NCI-H1048 (cell line): ENCODE measurements at regions not wholly inside any gene's neighbourhood (a gene's known extent, or its start where the extent isn't known, plus 50 kb on each side); places are given as distances from the start of the nearest gene placed in this dataset.
"Not testable (repeated sequence)": the region's sequence is repeated elsewhere in the genome, so short reads cannot be mapped to it uniquely, and the experiment has no call there.

Experiments used
- DNase-seq: peaks from one replicate; lab custom pipeline; 2025; lab: John Stamatoyannopoulos, UW

GRCh38 chr2:144011553-144011952, 508.4 kb downstream of the ZEB2 start:
- DNase-seq: no peak

- DNase-seq: no peak
Measured at GRCh38 chr2:144011098-144011497, 508.8 kb downstream of the ZEB2 start.

GRCh38 chr2:144010096-144010836, 509.7 kb downstream of the ZEB2 start:
- DNase-seq: no peak

GRCh38 chr2:144006139-144006538, 513.8 kb downstream of the ZEB2 start:
- no peak for DNase-seq

- DNase-seq: peak; percentile 38
Measured at GRCh38 chr2:144004742-144005141, 515.2 kb downstream of the ZEB2 start.

GRCh38 chr2:144003460-144004075, 516.4 kb downstream of the ZEB2 start:
- no peak for DNase-seq

GRCh38 chr2:143996974-143997373, 522.9 kb downstream of the ZEB2 start:
- DNase-seq: no peak

GRCh38 chr2:143994961-143995360, 525.0 kb downstream of the ZEB2 start:
- DNase-seq: no peak

GRCh38 chr2:143991596-143991995, 528.3 kb downstream of the ZEB2 start:
- not testable (repeated sequence) for DNase-seq

GRCh38 chr2:143988082-143988481, 531.8 kb downstream of the ZEB2 start:
- no peak for DNase-seq

GRCh38 chr2:143981428-143981827, 538.5 kb downstream of the ZEB2 start:
- no peak for DNase-seq

GRCh38 chr2:143977356-143977755, 542.6 kb downstream of the ZEB2 start:
- no peak for DNase-seq

- DNase-seq: no peak
Measured at GRCh38 chr2:143975216-143975615, 544.7 kb downstream of the ZEB2 start.

GRCh38 chr2:143974262-143974661, 545.7 kb downstream of the ZEB2 start:
- DNase-seq: no peak

- DNase-seq: no peak
Measured at GRCh38 chr2:143968860-143969259, 551.1 kb downstream of the ZEB2 start.

GRCh38 chr2:143968360-143968759, 551.6 kb downstream of the ZEB2 start:
- DNase-seq: no peak

- no peak for DNase-seq
Measured at GRCh38 chr2:143965493-143966164, 554.3 kb downstream of the ZEB2 start.

GRCh38 chr2:143964891-143965290, 555.0 kb downstream of the ZEB2 start:
- DNase-seq: no peak

- no peak for DNase-seq
Measured at GRCh38 chr2:143960177-143960576, 559.7 kb downstream of the ZEB2 start.

- DNase-seq: no peak
Measured at GRCh38 chr2:143957321-143957720, 562.6 kb downstream of the ZEB2 start.

GRCh38 chr2:143955401-143956065, 564.4 kb downstream of the ZEB2 start:
- no peak for DNase-seq

GRCh38 chr2:143954844-143955243, 565.1 kb downstream of the ZEB2 start:
- DNase-seq: no peak

- DNase-seq: no peak
Measured at GRCh38 chr2:143954186-143954585, 565.7 kb downstream of the ZEB2 start.
